GM18511 (cell line): ENCODE measurements at regions not wholly inside any gene's neighbourhood (a gene's known extent, or its start where the extent isn't known, plus 50 kb on each side); places are given as distances from the start of the nearest gene placed in this dataset.

Experiments used
- ATAC-seq: cut with Tn5 transposase; IDR thresholded peaks from one replicate; pipeline ENCODE4 v1.9.1; 2021; ENCODE audit warnings: mild to moderate bottlenecking, moderate library complexity; ENCODE audit not compliant: unreplicated experiment

GRCh38 chrX:22648281-22648680 lies 351.5 kb upstream of the DDX53 start:
- no peak for ATAC-seq

DNA sequence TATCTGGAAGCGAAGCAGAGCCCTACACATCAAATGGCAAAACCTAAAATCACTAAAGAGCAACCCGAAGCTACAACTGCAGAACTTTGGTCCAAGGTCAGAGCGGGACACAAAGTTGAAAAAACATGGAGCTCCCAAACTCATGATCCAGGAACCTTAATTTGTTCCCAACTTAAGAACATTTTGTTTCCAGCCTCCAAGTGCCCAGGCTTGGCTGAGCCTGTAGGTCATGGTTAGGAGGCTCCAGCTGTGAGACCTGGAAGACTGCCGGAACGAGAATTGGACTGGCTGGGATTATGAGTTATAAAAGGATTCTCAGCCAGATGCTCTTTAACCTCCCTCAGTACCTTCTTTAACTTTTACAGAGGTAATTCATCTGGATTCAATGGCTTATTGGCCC lies 349.1 kb upstream of the DDX53 start:
- no peak for ATAC-seq

- no peak for ATAC-seq
These were observed 347.2 kb upstream of the DDX53 start for GRCh38 chrX:22652596-22652995.

- ATAC-seq = no peak
These were observed 339.0 kb upstream of the DDX53 start for GRCh38 chrX:22660756-22661155.

- no peak for ATAC-seq
These were observed 337.0 kb upstream of the DDX53 start for GRCh38 chrX:22662776-22663175.

- ATAC-seq = no peak
These were observed 334.9 kb upstream of the DDX53 start for GRCh38 chrX:22664826-22665225.

GRCh38 chrX:22665818-22666217 lies 333.9 kb upstream of the DDX53 start:
- ATAC-seq = no peak

- ATAC-seq = no peak
These were observed 333.3 kb upstream of the DDX53 start for GRCh38 chrX:22666441-22666840.

DNA sequence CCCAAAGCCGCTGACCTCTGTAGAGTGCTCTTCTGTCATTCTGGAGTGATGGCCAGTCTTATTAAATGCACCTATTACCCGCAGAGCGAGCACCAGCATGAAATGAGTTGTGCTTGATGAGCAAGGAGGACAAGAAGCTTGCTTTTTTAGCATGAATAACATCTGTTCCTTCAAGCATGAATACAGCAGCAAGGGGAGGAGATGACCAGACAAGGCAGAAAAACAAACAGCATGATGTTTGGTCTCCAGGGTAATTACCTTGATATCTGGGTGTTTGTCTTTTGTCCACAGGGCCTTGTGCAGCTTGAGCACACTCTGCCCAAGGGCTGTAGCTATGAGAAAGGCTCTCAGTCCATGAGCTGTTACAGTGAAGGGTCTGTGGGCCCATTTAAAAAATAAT lies 324.8 kb upstream of the DDX53 start:
- ATAC-seq = no peak

DNA sequence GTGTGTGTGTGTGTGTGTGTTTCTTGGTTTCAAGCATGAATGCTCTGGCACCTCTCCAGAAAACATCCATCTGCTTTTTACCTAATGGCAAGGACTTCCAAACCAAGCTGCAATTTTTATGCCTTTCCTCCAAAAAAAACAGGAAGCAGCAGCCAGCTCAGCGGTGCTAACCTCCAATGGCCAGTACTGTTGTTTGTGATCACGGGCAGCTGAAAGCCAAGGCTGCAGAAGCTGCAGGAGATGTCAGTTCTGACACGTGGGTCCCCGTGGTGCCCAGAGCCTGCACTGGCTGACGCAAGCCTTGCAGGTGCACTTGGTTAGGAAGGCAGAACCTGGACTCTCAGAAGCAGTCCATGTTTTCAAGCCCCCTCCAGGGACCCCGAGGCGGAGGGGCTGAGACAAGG lies 313.6 kb upstream of the DDX53 start:
- no peak for ATAC-seq

- ATAC-seq = no peak
These were observed 310.5 kb upstream of the DDX53 start for GRCh38 chrX:22689290-22689689.

DNA sequence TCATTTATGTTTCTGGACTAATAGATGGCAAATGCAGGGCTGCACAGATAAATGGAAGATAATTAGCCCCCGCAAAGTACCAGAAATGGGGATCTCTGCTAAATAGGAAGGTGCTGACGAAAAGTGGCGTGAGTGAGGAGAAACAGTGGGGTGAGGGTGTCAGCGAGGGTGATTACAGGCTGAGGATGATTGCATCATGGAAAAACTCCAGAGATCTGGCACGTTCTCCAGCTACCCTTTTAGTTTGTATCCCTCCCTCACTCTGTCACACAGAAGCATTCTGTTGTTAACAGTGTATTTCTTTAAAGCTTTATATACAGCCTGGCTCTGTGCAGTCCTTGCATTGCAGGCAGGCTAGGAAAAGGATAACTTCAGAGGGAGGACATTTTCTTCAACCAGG lies 309.6 kb upstream of the DDX53 start:
- no peak for ATAC-seq

GRCh38 chrX:22691966-22692565 lies 307.7 kb upstream of the DDX53 start:
- ATAC-seq = no peak

- ATAC-seq = no peak
These were observed 301.6 kb upstream of the DDX53 start for GRCh38 chrX:22698151-22698550.

DNA sequence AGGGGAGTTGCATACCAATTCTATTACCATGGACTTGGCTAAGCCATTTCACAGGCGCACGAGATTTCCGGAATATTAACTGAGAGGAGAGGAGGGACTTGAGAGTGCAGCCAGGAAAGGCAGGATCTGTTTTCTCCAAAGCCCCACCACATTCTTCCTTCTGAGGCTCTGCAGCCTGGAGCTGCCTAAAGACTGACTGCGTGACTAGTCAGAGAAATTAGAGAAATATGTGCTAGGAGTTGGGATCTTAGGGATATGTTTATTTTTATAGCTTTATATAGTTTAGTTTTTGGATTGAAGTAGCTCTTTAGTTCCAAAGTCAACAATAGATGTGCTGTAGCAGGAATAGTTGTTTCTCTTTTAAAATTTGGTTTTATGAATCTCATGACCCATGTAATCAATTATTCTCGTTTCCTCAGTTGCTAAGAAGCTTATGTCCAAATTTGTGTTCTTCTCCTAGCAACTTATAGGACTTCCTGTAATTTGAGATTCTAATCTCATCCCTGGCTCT lies 300.1 kb upstream of the DDX53 start:
- no peak for ATAC-seq

DNA sequence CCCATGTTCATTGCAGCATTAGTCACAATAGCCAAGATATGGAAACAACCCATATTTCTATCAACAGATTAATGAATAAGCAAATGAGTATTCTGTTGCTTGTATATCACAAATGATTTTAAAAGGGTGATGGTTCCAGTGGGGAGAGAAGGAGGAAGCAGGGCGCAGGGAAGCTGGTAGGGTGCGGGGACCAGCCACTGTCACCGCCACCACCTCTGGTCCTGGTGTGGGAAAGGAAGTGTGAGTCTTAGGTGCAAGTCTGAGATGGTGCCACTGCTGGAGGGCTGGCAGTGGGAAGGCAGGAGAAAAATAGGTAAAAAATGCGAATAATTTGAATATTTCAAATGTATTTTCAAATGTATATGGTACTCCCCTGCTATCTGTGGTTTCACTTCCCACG lies 286.8 kb upstream of the DDX53 start:
- ATAC-seq = no peak

GRCh38 chrX:22730542-22730941 lies 269.2 kb upstream of the DDX53 start:
- no peak for ATAC-seq

- ATAC-seq = no peak
These were observed 262.2 kb upstream of the DDX53 start for GRCh38 chrX:22737541-22737940.

- ATAC-seq = no peak
These were observed 260.5 kb upstream of the DDX53 start for GRCh38 chrX:22739276-22739675.

DNA sequence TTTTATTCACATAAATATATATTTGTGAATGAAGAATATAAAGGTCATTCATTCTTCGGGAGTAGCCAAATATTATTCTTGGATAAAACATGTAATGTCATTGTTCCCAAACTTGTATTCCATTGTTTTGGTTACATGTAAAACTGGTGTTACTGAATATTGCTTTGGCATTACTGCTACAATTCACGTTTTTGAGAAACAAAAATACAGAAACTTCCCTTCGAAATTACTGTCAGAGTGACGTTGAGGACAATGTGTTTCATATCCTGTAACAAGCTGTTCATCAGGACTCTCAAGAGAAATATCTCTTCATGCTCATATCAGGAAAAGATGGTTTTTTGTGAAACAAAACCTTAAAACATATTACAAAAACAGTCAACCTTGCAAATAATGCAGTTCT lies 258.9 kb upstream of the DDX53 start:
- ATAC-seq = no peak

DNA sequence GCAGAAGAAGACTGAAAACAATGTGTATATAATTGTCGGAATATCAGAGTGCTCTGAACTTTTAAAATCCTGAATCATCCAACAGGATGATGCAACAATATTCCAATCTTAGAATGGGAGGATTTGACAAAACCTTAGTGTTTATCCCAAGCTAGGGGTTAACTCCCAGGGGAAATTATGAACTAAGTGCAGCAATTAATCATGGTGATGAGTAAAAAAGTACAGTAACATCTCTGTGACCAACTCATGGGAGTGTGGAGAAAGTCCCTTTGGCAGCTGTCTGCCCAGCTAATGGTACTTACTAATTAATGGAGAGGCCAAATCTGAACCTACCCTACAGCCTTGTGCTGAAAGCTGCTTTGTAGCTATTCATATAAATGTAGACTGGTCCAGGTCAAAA lies 257.6 kb upstream of the DDX53 start:
- ATAC-seq = no peak

GRCh38 chrX:22746081-22746480 lies 253.7 kb upstream of the DDX53 start:
- ATAC-seq = no peak
